ENCODE measurements at regions not wholly inside any gene's neighbourhood (a gene's known extent, or its start where the extent isn't known, plus 50 kb on each side); places are given as distances from the start of the nearest gene placed in this dataset.

DNA sequence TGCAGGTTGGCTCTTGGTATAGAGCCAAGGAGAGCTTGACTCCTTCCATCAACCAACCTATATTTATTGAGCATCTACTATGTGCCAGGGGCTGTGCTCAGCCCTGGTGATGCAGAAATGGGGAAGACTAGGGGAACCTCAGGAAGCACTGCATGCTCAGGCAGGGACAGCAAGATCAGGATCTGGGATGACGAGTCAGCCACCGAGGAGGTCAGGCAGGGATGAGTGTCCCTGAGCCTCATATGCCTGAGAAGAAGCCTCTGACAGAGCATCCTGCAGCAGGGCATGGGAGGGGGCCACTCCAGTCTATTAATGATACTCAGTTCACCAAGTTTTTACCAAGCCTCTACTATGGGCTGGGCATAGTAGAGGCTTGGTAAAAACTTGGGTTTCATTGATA is 158.1 kb downstream of the KATNAL1 start (continued):
- TF ChIP-seq, protein P1, sequence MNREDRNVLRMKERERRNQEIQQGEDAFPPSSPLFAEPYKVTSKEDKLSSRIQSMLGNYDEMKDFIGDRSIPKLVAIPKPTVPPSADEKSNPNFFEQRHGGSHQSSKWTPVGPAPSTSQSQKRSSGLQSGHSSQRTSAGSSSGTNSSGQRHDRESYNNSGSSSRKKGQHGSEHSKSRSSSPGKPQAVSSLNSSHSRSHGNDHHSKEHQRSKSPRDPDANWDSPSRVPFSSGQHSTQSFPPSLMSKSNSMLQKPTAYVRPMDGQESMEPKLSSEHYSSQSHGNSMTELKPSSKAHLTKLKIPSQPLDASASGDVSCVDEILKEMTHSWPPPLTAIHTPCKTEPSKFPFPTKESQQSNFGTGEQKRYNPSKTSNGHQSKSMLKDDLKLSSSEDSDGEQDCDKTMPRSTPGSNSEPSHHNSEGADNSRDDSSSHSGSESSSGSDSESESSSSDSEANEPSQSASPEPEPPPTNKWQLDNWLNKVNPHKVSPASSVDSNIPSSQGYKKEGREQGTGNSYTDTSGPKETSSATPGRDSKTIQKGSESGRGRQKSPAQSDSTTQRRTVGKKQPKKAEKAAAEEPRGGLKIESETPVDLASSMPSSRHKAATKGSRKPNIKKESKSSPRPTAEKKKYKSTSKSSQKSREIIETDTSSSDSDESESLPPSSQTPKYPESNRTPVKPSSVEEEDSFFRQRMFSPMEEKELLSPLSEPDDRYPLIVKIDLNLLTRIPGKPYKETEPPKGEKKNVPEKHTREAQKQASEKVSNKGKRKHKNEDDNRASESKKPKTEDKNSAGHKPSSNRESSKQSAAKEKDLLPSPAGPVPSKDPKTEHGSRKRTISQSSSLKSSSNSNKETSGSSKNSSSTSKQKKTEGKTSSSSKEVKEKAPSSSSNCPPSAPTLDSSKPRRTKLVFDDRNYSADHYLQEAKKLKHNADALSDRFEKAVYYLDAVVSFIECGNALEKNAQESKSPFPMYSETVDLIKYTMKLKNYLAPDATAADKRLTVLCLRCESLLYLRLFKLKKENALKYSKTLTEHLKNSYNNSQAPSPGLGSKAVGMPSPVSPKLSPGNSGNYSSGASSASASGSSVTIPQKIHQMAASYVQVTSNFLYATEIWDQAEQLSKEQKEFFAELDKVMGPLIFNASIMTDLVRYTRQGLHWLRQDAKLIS (CRISPR knock-in tag; IDR thresholded peaks at IDR 0.05; ENCODE audit: borderline replicate concordance) = no peak
- TF ChIP-seq SMAD3 (CRISPR knock-in tag; IDR thresholded peaks at IDR 0.05; ENCODE audit: borderline replicate concordance) = no peak
- no peak for TF ChIP-seq MXD4 (CRISPR knock-in tag; IDR thresholded peaks at IDR 0.05; ENCODE audit: borderline replicate concordance)
- no peak for TF ChIP-seq ZNF317 (CRISPR knock-in tag; IDR thresholded peaks at IDR 0.05; ENCODE audit: borderline replicate concordance, low read depth)
- no peak for TF ChIP-seq SOX15 (CRISPR knock-in tag; IDR thresholded peaks at IDR 0.05)
- TF ChIP-seq ZNF416 (CRISPR knock-in tag; IDR thresholded peaks at IDR 0.05) = no peak

- POLR2A ChIA-PET = no interaction called here
- Mint-ChIP-seq H3K36me3 (no peaks in the 10 kb centered on the region), H3K4me3 (no peak overlapping the region), H3K27ac (no peak overlapping the region), H3K9me3 (peaks cover 12% of the 10 kb centered on the region), H3K4me1 (peaks cover 3% of the 10 kb centered on the region; the same call in 1 of the 2 replicates), H3K27me3 (ENCODE audit: low read depth) (no peaks in the 10 kb centered on the region)
- CTCF ChIA-PET = interaction anchor here (2.4 kb wide), 1 partner anchor 16 kb away, joined by 13 read pairs; no protein-coding TSS in a partner anchor
- ATAC-seq (no peak), DNase-seq (ENCODE audit: low spot score) (no peak)
- TF ChIP-seq, protein P2, sequence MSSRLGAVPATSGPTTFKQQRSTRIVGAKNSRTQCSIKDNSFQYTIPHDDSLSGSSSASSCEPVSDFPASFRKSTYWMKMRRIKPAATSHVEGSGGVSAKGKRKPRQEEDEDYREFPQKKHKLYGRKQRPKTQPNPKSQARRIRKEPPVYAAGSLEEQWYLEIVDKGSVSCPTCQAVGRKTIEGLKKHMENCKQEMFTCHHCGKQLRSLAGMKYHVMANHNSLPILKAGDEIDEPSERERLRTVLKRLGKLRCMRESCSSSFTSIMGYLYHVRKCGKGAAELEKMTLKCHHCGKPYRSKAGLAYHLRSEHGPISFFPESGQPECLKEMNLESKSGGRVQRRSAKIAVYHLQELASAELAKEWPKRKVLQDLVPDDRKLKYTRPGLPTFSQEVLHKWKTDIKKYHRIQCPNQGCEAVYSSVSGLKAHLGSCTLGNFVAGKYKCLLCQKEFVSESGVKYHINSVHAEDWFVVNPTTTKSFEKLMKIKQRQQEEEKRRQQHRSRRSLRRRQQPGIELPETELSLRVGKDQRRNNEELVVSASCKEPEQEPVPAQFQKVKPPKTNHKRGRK (CRISPR knock-in tag; IDR thresholded peaks at IDR 0.05; ENCODE audit: borderline replicate concordance) = no peak
- TF ChIP-seq MAX (CRISPR knock-in tag; IDR thresholded peaks at IDR 0.05) (no peak), ZNF121 (CRISPR knock-in tag; IDR thresholded peaks at IDR 0.05) (no peak)
These were observed 158.6 kb downstream of the KATNAL1 start for GRCh38 chr13:30148786-30149185.

GRCh38 chr13:30148171-30148754 is 159.1 kb downstream of the KATNAL1 start:
- ChIA-PET POLR2A (no interaction called here), CTCF (interaction anchor here (2.4 kb wide), 1 partner anchor 16 kb away, joined by 13 read pairs; no protein-coding TSS in a partner anchor)
- H3K9me3 Mint-ChIP-seq = peaks cover 15% of the 10 kb centered on the region
- H3K27ac Mint-ChIP-seq = no peak overlapping the region
- H3K4me1 Mint-ChIP-seq = no peaks in the 10 kb centered on the region
- DNase-seq (ENCODE audit: low spot score) = no peak
- no peak overlapping the region for H3K4me3 Mint-ChIP-seq
- no peaks in the 10 kb centered on the region for H3K27me3 Mint-ChIP-seq (ENCODE audit: low read depth)
- H3K36me3 Mint-ChIP-seq = no peaks in the 10 kb centered on the region
- no peak for ATAC-seq
- TF ChIP-seq, protein P3, sequence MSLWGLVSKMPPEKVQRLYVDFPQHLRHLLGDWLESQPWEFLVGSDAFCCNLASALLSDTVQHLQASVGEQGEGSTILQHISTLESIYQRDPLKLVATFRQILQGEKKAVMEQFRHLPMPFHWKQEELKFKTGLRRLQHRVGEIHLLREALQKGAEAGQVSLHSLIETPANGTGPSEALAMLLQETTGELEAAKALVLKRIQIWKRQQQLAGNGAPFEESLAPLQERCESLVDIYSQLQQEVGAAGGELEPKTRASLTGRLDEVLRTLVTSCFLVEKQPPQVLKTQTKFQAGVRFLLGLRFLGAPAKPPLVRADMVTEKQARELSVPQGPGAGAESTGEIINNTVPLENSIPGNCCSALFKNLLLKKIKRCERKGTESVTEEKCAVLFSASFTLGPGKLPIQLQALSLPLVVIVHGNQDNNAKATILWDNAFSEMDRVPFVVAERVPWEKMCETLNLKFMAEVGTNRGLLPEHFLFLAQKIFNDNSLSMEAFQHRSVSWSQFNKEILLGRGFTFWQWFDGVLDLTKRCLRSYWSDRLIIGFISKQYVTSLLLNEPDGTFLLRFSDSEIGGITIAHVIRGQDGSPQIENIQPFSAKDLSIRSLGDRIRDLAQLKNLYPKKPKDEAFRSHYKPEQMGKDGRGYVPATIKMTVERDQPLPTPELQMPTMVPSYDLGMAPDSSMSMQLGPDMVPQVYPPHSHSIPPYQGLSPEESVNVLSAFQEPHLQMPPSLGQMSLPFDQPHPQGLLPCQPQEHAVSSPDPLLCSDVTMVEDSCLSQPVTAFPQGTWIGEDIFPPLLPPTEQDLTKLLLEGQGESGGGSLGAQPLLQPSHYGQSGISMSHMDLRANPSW (CRISPR knock-in tag; conservative IDR thresholded peaks at IDR 0.05; ENCODE audit: low read depth) = no peak
- TF ChIP-seq FOXP4 (CRISPR knock-in tag; IDR thresholded peaks at IDR 0.05) (no peak), ZMAT4 (CRISPR knock-in tag; IDR thresholded peaks at IDR 0.05) (no peak), ZNF317 (CRISPR knock-in tag; IDR thresholded peaks at IDR 0.05; ENCODE audit: borderline replicate concordance, low read depth) (no peak), TEAD1 (CRISPR knock-in tag; IDR thresholded peaks at IDR 0.05) (no peak), ZNF281 (CRISPR knock-in tag; IDR thresholded peaks at IDR 0.05) (no peak), ZNF219 (CRISPR knock-in tag; IDR thresholded peaks at IDR 0.05; ENCODE audit: borderline replicate concordance) (no peak), IRF1 (CRISPR knock-in tag; IDR thresholded peaks at IDR 0.05) (no peak)
